GM12872 (cell line): ENCODE measurements at regions not wholly inside any gene's neighbourhood (a gene's known extent, or its start where the extent isn't known, plus 50 kb on each side); places are given as distances from the start of the nearest gene placed in this dataset.

Experiments
- CTCF ChIP-seq: IDR thresholded peaks from 3 replicates; pipeline ENCODE4 v1.5.1; 2011; ENCODE audit warnings: low read depth, mild to moderate bottlenecking, low read length, moderate library complexity; ENCODE audit not compliant: insufficient read depth

GRCh38 chr3:106825962-106826605 is 551.2 kb upstream of the CCDC54 start:
- TF ChIP-seq CTCF, result no peak

GRCh38 chr3:106826791-106827311 is 550.4 kb upstream of the CCDC54 start:
- TF ChIP-seq CTCF, result no peak

GRCh38 chr3:106827515-106828213 is 549.6 kb upstream of the CCDC54 start:
- no peak for TF ChIP-seq CTCF

- TF ChIP-seq CTCF, result no peak
These were observed 548.0 kb upstream of the CCDC54 start for GRCh38 chr3:106829206-106829605.

GRCh38 chr3:106830334-106830733 is 546.9 kb upstream of the CCDC54 start:
- TF ChIP-seq CTCF, result no peak

GRCh38 chr3:106836906-106837305 is 540.3 kb upstream of the CCDC54 start:
- no peak for TF ChIP-seq CTCF

- TF ChIP-seq CTCF, result no peak
These were observed 539.6 kb upstream of the CCDC54 start for GRCh38 chr3:106837616-106838015.
